Omental fat pad (tissue), 3 donors: ENCODE measurements at regions not wholly inside any gene's neighbourhood (a gene's known extent, or its start where the extent isn't known, plus 50 kb on each side); places are given as distances from the start of the nearest gene placed in this dataset.

Experiments used
- ATAC-seq: fragments of 150-250 bp; one replicate; pipeline ENCODE4 v1.9.1; 2016; ENCODE audit warnings: mild to moderate bottlenecking, moderate library complexity; ENCODE audit not compliant: low FRiP score
- DNase-seq: peaks from one replicate; pipeline ENCODE4 v3.0.0-alpha.2; 2019; ENCODE audit warnings: low spot score
- CTCF ChIP-seq, 3 donors: fragments of 450-650 bp; IDR thresholded peaks; one replicate each; pipeline ENCODE4 v1.5.1; 2016 to 2017; ENCODE audit warnings: antibody characterized with exemption in 3 of 3, mild to moderate bottlenecking in 3 of 3, moderate library complexity in 2 of 3

GRCh38 chr21:25300632-25301031 lies 306.6 kb downstream of the MRPL39 start:
- DNase-seq (no peak), ATAC-seq (no peak)
- TF ChIP-seq CTCF (IDR thresholded peaks at IDR 0.05): no peak

GRCh38 chr21:25298512-25299491 lies 308.5 kb downstream of the MRPL39 start:
- no peak for TF ChIP-seq CTCF (IDR thresholded peaks at IDR 0.05)
- no peak for ATAC-seq
- no peak for DNase-seq

GRCh38 chr21:25297117-25297516 lies 310.2 kb downstream of the MRPL39 start:
- DNase-seq (no peak), ATAC-seq (no peak)
- no peak for TF ChIP-seq CTCF (IDR thresholded peaks at IDR 0.05)

GRCh38 chr21:25296252-25296651 lies 311.0 kb downstream of the MRPL39 start:
- TF ChIP-seq CTCF (IDR thresholded peaks at IDR 0.05): no peak

GRCh38 chr21:25292396-25292795 lies 314.9 kb downstream of the MRPL39 start:
- TF ChIP-seq CTCF (IDR thresholded peaks at IDR 0.05): no peak
- ATAC-seq (no peak), DNase-seq (no peak)

More at GRCh38 chr21:25296252-25296651, 311.0 kb downstream of the MRPL39 start:
- DNase-seq (no peak), ATAC-seq (no peak)

GRCh38 chr21:25283720-25284119 lies 323.6 kb downstream of the MRPL39 start:
- DNase-seq: no peak
- no peak for TF ChIP-seq CTCF (IDR thresholded peaks at IDR 0.05)
- no peak for ATAC-seq

GRCh38 chr21:25281134-25281533 lies 326.1 kb downstream of the MRPL39 start:
- ATAC-seq (no peak), DNase-seq (no peak)
- TF ChIP-seq CTCF (IDR thresholded peaks at IDR 0.05): no peak
